Inflammatory macrophage (primary cell): ENCODE measurements at regions not wholly inside any gene's neighbourhood (a gene's known extent, or its start where the extent isn't known, plus 50 kb on each side); places are given as distances from the start of the nearest gene placed in this dataset.

Experiments
- DNase-seq, 2 donors: peaks; one replicate each; pipeline ENCODE4 v3.0.0-alpha.2; 2020 to 2022

DNA sequence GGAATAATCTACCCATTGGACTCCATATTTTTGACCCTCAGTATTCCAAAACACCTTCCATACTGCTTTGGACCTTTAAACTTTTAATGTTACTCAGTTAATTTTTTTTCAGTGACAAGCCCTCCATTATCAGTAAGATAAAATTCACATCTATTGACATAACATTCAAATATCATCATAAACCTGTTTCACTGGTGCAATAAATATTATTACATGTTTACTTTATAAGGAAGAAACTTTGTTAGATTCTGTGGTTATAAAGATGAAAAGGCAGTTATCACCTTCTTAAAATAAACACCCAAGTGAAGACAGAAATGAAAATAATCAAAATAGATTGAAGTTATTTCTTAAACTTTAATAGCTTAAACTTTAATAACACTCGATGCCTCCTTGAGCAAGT, 758.5 kb upstream of the ADGRL2 start:
- DNase-seq = no peak

DNA sequence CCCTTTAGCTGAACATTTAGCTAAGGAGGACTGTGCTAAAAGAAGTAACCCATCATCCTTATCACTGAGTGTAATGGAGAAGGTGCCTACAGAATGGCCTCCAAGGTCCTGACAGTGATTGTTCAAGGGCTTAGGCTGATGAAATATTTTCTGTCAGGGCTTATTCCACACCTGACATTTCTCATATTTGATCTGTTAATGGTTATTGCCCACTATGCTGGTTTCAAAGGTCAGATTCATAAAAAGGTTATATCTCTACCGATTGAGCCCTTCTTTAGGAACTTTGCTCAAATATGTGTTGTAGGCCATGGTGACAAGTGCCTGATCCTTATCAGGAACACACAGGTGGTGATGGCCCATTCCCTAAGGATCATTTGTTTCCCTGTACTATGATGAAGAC, 766.4 kb upstream of the ADGRL2 start:
- no peak for DNase-seq

DNA sequence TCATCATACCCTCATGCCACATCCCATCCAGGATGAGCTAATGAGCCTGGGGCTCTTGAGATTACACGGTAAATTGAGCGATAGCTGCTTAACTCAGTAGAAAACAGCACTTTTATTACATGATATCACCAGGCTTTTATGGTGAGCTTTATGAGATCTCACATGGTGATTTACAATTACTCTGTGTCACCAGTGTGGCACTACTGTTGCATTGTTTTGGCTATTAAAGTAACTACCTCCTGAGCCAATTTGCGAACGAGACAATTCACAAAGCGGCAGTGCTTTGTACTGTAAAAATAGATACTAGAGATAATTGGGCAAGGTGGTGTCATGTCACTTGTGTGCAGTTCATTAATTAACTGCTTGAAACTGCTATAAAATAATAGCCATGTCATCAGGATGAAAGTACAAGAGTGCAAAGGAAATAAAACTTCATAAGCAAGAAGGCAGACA, 767.7 kb upstream of the ADGRL2 start:
- DNase-seq = no peak

DNA sequence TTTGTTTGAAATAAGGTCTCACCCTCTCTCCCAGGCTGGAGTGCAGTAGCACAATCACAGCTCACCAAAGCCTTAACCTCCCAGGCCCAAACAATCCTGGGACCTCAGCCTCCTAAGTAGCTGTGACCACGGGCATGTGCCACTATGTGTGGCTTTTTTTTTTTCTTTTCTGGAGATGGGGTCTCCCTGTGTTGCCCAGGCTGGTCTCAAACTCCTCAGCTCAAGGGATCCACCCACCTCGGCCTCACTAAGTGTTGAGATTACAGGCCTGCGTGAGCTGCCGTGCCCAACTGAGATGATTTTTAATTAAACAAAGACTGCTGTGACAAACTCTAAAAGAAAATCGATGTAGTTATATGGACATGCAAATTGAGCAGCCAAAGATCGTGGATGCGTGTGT, 768.4 kb upstream of the ADGRL2 start:
- no peak for DNase-seq

DNA sequence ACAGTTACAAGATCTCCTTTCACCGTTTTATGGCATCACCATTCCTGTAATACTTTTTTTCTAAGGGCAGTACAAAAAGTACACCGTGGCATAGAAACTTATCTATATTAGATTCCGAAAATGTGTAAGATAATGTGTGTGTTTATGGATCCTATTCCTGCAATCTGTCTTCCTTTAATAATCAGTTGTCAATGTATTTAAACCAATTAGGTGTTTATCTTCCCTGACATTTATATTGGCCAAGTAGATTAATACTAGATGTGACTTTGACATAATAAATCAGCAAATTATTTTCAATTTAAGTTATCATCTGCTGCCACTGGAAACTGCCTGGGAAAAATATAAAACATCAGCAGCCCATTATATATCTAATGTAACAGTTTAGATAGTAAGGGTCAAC, 770.3 kb upstream of the ADGRL2 start:
- no peak for DNase-seq

DNA sequence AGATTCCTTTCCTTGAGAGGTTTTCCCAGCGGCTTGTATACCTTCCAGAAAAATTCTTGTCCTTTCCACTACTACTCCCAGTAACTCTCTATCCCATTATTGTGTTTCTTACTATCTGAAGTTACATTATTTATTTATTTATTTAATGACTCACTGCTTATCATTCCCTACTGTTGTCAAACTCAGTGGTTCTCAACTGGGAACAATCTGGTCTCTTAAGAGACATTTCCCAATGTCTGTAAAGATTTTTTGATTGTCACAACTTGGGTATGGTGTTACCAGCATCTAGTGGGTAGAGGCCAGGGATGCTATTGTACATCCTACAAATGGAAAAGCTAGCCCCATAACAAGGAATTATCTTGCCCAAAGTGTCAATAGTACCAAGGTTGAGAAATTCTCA, 771.5 kb upstream of the ADGRL2 start:
- DNase-seq = no peak

DNA sequence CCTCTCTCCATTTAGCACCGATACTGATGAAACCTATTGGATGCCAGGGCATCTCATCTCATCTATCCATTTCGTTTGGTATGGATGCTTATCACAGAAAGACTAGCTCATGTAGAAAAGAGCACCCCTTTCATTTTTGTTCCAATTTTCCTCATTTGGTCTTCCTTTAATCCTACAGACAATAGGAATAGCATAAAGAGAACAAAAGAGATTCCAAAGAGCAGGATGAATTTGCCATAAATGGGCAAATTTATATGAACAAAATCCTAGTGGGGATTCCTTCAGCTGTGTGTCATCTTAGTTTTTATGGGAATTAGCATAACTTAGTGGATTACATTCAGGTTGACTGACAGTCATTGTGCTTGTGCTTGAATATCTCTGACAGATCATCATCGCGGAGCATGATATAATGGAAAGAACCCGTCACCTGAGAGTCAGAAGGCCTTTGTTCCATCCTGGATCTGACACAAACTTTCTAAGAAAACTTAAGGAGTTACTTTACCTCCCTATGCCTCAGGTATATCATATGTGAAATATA, 777.5 kb upstream of the ADGRL2 start:
- no peak for DNase-seq

DNA sequence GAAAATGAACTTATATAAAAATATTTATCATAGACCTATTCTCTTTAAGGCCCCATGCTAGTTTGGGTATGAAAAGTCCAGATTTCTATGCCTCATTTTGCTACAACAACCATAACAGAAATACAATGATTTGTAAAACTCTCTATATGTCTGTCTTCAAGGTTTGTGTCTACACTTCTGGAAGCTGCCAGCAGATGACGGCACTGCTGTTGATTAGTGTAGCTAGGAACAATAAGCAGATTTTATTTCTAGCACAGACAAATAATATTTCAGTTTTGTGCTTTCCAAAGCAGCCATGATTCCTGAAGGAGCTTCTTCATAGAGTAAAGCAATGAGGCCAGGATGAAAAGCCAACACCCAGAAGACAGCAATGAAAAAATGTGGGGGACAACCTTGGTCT, 779.6 kb upstream of the ADGRL2 start:
- no peak for DNase-seq

DNA sequence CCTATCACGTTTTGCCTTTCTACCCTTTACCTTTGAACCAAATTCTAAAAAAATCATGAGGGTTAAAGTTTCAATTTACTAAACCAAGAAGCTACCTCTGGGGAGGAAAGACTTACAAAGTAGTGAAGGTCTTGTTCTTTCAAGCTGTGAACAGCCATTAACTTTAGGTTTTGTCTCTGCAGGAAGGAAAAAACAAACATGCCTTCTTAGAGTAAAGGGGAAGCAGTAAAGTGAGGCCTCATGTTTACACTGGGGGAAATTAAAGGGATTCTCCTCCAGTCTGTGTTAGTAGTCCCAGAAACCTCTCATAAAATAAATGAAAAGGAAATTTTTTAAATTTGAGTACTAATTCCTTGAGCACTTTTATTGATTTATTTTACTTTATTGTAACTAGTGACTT, 780.2 kb upstream of the ADGRL2 start:
- DNase-seq = no peak

DNA sequence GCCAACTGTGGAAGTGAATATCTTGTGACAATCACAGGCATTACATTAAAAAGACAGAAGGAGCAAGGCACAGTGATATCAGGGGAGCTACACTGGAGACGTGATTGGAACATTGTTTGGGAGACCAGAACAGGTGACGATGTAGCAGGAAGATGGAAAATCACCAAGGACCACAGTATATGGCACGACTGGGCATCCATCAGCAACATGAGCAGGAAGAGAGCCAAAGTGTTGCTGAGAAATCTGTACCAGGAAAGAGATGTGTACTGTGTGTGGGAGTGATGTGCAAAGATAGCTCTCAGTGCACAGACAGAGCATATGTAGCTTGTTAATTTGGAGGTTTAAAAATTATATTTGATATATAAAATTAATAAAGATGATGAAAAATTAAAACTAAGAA, 790.6 kb upstream of the ADGRL2 start:
- DNase-seq = no peak

DNA sequence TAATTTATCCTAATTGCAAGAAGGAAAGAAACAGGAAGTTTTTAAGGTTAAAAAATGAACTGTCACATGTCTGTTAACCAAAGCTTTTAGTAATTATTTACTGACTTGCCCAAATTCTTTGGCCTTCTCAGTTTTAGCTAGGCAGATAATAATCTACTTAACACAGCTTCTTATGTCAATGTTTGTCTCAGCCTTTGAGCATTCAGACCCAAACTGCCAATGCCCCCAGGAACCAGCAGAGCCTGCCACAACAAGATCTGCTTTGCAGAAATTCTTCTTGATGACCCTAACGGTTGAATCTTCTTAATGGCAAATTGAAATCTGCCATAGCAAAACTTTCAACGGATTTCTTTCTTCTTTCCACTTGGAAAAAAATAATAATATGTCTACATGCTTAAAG, 792.4 kb upstream of the ADGRL2 start:
- DNase-seq = no peak

DNA sequence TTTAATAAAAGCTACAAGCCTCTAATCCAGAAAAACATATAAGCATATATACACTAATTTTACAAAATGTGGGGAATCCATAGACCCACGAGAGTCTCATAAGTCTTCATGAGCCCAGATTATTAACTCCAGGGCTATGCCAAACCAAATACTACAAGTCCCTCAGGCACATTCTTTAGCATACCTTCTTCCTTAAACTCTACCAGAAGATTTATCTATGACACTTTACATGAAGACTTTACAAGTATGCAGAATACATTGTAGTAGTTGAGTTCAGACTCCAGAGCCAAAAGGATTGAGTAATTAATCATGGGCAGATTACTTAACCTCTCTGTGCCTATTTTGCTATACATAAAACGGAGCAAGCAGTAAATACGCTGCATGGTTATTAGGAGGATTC, 793.7 kb upstream of the ADGRL2 start:
- DNase-seq = no peak

DNA sequence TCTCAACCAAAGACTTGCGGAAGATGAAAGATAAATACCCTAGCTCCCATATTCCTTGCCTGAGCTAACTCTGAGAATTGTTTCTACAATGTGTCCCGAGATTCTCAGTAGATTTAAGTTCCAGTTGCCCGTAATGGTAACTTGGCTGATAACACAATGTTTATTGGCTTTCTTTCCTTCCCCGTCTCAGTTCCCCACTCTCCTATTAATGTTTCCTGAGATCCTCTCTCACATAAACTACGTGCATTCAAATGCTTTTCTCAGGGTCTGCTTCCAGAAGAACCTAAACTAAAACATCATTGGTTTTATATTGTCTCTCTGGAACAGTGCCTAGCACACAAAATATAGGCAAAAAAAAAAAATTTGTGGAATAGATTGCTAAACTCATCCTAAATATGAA, 794.2 kb upstream of the ADGRL2 start:
- no peak for DNase-seq

DNA sequence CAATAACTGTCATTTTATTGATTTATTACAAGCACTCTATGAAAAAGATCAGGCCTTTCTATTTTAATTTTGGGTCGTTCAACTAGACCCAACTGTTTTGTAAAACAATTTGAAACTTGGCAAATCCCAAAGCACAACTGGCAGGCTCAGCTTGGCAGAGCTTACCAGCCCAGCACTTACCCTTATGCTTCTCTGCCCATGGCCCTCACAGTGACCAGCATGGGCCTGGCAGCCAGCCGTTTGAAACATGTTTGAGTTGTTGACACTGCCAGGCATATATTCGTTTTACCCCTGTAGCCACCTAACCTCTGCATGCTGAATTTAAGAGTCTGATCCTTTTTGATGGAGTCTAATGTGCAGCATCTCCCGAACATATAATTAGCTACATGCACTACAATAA, 796.7 kb upstream of the ADGRL2 start:
- DNase-seq = no peak

DNA sequence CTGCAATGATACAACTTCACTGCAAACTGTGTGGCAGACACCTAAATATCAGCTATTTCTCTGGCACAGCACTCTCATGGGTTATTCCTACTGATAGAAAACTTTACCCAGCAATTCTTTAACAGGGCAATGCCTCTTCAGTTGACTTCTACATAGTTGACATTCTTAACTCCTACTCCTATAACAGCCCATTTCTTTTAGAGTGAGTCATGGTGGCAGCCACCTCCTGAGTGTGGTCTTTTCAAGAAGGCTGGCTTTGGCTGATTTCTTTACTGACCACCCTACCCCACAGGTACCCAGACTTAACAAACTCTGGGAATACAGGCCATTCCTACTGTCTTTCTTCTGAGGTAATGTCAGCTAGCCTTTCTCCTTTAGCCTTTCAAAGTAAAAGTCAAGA, 805.8 kb upstream of the ADGRL2 start:
- no peak for DNase-seq

DNA sequence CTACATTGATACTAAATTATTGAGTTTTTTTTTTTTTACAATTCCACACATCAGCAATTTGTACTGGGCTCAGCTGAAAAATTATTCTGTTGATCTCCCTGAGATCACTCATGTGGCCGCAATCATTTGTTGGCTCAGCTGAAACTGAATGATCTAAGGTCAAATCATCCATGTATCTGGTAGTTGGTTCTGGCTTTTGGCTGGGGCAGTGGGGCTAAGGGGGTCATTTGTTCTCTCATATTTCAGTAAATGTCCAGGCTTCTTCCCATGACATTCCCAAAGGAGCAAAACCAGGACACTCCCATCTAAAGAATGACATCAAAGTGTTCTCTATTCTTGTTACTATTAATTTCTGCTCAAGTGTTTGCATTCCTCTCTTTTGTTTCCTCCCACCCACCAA, 806.7 kb upstream of the ADGRL2 start:
- DNase-seq = no peak

DNA sequence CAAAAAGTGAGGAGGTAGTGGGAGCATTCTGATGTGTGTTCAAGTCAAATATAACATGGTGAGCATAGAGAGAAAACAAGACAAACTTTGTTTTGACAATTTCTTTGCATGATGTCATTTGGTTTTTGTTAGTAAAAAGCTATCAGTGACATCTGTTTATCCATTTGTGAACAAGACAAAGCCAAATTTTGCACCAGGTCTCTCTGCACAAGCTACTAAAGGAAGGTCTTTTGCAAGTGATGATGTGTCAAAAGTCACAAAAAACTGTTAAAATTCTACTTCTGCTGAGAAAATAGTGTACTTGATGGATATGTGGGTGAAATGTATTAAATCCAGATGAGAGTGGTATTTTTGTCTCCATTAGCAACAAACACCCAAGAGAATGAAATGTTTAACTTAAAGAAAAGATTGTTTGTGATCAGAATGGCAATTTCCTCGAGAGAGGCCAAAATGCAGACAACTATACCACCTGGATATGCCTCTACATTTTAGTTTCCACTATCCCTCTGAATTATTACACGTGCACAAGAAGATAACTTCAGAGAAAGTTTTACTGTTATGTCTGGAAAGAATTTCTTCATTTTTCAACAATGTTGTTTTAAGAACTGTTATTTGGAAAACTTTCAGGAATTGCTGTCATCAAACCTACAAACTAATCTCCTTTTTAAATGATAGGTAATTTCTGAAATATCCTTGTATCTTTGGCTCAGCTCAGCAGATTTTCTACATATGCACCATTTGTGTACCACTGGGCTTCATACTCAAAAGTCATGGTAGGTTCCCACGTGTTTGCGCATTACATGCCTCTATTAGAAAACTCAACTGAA, 807.4 kb upstream of the ADGRL2 start:
- DNase-seq = no peak

DNA sequence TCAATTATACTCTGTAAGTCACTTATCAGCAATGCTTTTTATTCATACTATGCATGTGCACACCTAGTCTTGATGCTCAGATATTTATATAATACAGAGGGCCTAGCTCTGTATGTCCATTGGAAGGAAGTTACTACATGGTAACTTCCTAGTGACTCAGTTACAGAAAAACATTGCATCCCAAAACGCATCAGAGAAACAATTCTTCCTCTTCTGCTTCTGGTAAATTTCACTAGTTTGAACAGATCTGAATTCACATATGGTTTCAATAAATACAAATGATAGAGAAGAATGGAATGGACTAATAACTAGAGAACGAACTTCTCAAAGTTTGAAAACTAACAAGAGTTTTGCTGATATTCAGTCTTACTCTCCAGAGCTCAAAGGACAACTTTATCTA, 811.3 kb upstream of the ADGRL2 start:
- no peak for DNase-seq

DNA sequence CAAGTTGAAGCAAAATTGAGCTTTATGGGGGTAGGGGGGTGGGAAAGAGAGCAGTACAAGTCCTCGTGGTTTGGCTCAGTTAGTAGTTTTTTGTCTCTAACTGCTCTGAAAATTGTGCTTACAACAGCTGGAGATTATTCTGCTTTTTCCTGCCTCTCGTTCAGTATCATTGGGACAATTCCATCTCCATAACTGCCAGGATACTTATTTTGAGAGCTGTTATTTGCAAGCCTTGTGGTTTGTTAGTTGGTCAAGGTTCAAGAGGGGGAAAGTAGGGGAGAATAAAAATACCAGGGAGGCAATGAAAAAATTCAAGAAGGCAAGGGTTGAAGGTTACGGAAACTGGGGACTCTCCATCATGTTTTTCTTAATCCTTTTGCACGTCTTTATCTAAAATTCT, 811.8 kb upstream of the ADGRL2 start:
- DNase-seq = no peak

DNA sequence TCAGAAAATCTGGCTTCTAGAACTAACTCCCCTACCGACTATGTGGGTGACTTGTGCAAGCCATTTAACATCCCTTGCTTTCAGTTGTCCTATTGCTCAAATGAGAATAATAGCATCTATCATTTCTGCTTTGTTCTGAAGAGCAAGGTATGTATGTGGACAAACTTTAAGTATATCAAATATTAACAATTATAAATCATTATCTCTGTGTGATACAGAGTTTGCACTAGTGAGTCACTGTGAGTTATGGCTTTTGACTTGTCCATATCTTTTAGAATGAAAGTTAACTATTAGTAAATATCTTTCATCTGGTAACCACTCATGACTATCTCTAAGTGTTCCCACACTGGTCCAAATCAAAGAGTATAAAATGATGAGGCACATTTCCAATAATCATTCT, 812.9 kb upstream of the ADGRL2 start:
- DNase-seq = no peak

DNA sequence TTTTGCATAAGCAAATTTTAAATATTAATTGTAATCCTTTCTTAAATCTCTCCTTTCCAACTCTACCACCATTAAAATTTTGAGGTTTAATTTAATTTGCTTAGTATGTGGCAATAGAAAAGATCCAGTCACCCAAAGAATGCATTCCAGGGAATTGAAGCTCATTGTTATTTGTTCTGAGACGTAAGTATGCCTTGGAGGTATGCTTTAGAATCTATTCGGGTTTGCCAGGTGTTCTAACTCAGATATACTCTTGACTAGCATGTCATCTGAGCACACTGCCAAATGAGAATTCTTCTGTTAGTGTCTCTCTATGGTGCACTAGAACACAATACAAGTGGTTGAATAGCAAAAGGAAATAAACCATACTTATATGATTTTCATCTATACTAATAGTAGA, 813.6 kb upstream of the ADGRL2 start:
- DNase-seq = no peak

DNA sequence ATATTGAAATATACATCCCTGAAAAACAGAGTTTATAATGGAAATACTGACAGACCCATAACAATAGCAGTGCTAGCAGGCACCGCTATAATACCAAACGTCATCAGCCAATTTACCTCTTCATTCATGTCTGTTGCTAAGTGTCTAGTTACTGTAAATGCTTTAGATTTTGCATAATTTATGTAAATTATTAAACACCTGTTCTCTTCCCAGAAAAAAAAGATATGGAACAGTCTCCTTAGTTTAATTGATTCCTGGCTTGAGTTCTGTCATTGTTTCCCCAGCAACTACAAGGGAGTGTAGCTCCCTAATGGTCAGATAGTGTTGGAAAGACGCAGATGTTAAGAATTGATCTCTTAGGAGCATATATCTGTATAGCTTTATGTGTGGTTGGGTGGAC, 817.9 kb upstream of the ADGRL2 start:
- no peak for DNase-seq

DNA sequence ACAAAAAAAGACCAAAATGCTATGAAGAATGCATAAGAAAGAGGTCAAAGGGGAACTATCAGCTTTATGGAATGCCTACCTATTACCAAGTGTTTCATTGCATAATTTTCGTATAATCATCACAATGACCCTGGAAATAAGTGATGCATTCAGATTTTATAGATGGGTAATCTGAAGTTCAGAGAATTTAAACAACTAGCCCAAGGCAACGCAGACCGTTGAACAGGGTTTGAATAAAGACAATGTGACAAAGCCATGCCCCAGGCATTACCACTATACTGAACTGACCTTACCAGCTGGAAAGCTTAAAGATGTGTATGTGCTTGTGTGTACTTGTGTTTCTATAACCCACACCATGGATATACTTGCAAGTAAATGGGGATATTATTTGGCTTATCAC, 827.6 kb upstream of the ADGRL2 start:
- no peak for DNase-seq

DNA sequence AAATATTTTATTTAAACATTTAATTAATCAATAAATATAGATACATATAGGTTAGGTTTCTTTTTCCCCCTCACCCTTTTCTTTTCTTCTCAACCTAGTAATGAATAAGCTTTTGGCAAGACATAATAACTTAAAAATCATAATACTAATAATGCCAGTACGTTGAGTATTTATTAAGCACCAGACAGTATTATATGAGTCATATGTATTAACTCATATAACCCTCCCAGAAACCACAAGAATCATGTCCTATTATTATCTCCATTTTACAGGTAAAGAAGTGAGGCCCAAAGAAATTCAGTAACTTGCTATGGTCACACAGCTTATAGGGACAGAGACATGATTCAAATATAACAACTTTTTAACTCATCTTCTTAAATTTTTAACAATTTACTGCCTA, 834.5 kb upstream of the ADGRL2 start:
- no peak for DNase-seq

DNA sequence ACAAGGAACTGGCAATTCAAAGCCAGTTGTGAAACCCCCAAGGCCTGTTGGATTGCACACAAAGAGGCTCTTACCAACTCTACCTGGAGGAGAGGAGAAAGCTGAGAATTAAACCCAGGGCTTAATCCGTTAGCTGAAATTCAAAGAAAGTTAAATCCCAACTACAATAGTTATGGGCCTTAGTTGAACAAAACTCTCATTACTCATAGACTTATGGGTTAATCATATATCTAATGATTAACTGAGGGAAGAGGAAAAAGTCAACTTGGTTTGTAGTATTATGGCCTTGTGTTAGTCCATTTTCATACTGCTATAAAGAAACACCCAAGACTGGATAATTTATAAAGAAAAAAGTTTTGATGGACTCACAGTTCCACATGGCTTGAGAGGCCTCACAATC, 838.2 kb upstream of the ADGRL2 start:
- DNase-seq = no peak
